Heart right ventricle (tissue), 16 donors: ENCODE measurements at regions not wholly inside any gene's neighbourhood (a gene's known extent, or its start where the extent isn't known, plus 50 kb on each side); places are given as distances from the start of the nearest gene placed in this dataset.

Experiments used
- ATAC-seq, 8 donors: fragments of 200-7000 bp; cut with Tn5 transposase; one replicate each; pipeline ENCODE4 v1.9.1; 2020; ENCODE audit warnings: mild to moderate bottlenecking in 8 of 8, moderate library complexity in 8 of 8, moderate number of reproducible peaks in 1 of 8
- DNase-seq, 2 donors: peaks; one replicate each; pipeline ENCODE4 v3.0.0-alpha.2; 2020
- H3K27ac ChIP-seq, 10 donors: fragments of 200-600 bp; sonication (generic) in 2 of 10; one replicate each; pipeline versions ENCODE4 v1.5.0 to v1.8.0; 2020 to 2022; ENCODE audit warnings: mild to moderate bottlenecking in 3 of 10
- H3K27me3 ChIP-seq, 7 donors: fragments of 200-600 bp; one replicate each; pipeline ENCODE4 v1.8.0; 2021 to 2022; ENCODE audit warnings: mild to moderate bottlenecking in 2 of 7
- H3K36me3 ChIP-seq, 9 donors: fragments of 200-600 bp; sonication (generic) in 1 of 9; one replicate each; pipeline versions ENCODE4 v1.5.0 to v1.8.0; 2020 to 2022; ENCODE audit warnings: mild to moderate bottlenecking in 2 of 9
- H3K4me1 ChIP-seq, 9 donors: fragments of 200-600 bp; sonication (generic) in 1 of 9; one replicate each; pipeline versions ENCODE4 v1.5.0 to v1.8.0; 2020 to 2022; ENCODE audit warnings: mild to moderate bottlenecking in 4 of 9
- H3K4me3 ChIP-seq, 10 donors: fragments of 200-600 bp; sonication (generic) in 2 of 10; one replicate each; pipeline versions ENCODE4 v1.5.0 to v1.8.0; 2020 to 2022; ENCODE audit warnings: mild to moderate bottlenecking in 7 of 10, moderate library complexity in 2 of 10
- H3K9me3 ChIP-seq, 11 donors: fragments of 200-600 bp in 10 of 11; sonication (generic) in 2 of 11; one replicate each; pipeline versions ENCODE4 v1.5.0 to v1.8.0; 2013 to 2022; ENCODE audit warnings: mild to moderate bottlenecking in 2 of 11, control low read depth in 1 of 11, moderate library complexity in 1 of 11
- CTCF ChIP-seq, 9 donors: fragments of 200-600 bp; sonication (generic) in 2 of 9; IDR thresholded peaks; one replicate each; pipeline versions ENCODE4 v1.5.0 to v1.8.0; 2021 to 2022; ENCODE audit warnings: antibody characterized with exemption in 9 of 9, mild to moderate bottlenecking in 5 of 9, moderate library complexity in 1 of 9
- WGBS, 2 donors: extraction: QIAGEN DNeasy Blood & Tissue Kit; methylation state at CpG; one replicate each; pipeline ENCODE4 v1.1.7; 2013; ENCODE audit warnings: inconsistent platforms in 1 of 2; 5-methylcytosine and 5-hydroxymethylcytosine counted together
- intact Hi-C, 10 donors: fragments of 100-400 bp; cut with DNase I; formaldehyde crosslinking; loops; one replicate each; pipeline versions ENCODE4 v1.11.1 to v1.14.2; 2022
- donor health status: Arrhythmogenic right ventricular cardiomyopathy.
- donor health status: ischemic (EF 13 %, LVEDD 7.1; RV severe dilation, severe dysfunction).
- donor health status: healthy with polysubstance abuse.
- donor health status: DM: no; HTN: yes; CAD: no.
- donor health status: DM: no; HTN: no; CAD: no.
- donor health status: ischemic (EF 25% LVEDD 6.9; RV normal size, moderate dysfunction).
- donor health status: ischemic (EF 25% LVEDD 5.7; RV mildly dilated, moderate dysfunction).
- donor health status: healthy.
- donor health status: DM: yes; HTN: yes; CAD: no.
- donor health status: Ischemic cardiomyopathy.
- donor health status: ischemic (EF 35%, LVEDD 5.7; RV mildly dilated, moderate dysfunction).
- donor health status: nonischemic (EF 11% LVEDD 7.7; RV severe dilation, severe dysfunction).
- donor health status: DM: yes; HTN: yes; CAD: no.
- donor health status: PGD.
- donor health status: ischemic (EF 29% LVEDD 5.4; RV normal size, mild dysfunction).
- donor health status: nonischemic (EF 23%, LVEDD 6.1; RV moderate dilation, normal function).

GRCh38 chr13:99905814-99906213 is 65.8 kb downstream of the ZIC5 start:
- Histone ChIP-seq H3K4me1 (peaks cover 0 to 5% (median 0%) of the 10 kb centered on the region in 9 donors), H3K27ac (no peak overlapping the region), H3K4me3 (no peak overlapping the region), H3K9me3 (no peaks in the 10 kb centered on the region), H3K27me3 (peaks cover 0 to 96% (median 73%) of the 10 kb centered on the region in 7 donors), H3K36me3 (no peaks in the 10 kb centered on the region)
- intact Hi-C loops = loop anchor here in 1 of 10 donors (10.0 kb wide), 1 partner anchor 251 kb away; no protein-coding TSS in a partner anchor
- ATAC-seq (no peak), DNase-seq (no peak)
- 78 to 88% methylated on average over 4 of the region's 4 CpGs for WGBS, 2 donors
- no peak for TF ChIP-seq CTCF (IDR thresholded peaks at IDR 0.05)

- H3K27me3 ChIP-seq = peaks cover 0 to 97% (median 75%) of the 10 kb centered on the region in 7 donors
Observed at GRCh38 chr13:99905224-99905623, 66.3 kb downstream of the ZIC5 start.

GRCh38 chr13:99903140-99903539 is 68.4 kb downstream of the ZIC5 start:
- Histone ChIP-seq H3K27me3 (peaks cover 0 to 97% (median 75%) of the 10 kb centered on the region in 7 donors), H3K36me3 (no peaks in the 10 kb centered on the region), H3K4me1 (no peaks in the 10 kb centered on the region), H3K9me3 (no peaks in the 10 kb centered on the region), H3K4me3 (no peak overlapping the region), H3K27ac (no peak overlapping the region)
- whole genome bisulfite sequencing, 2 donors = 85% methylated on average over 7 of the region's 7 CpGs
- no peak for ATAC-seq
- DNase-seq = no peak
- intact Hi-C loops = loop anchor here in 2 of 10 donors (5.0 to 10.0 kb wide), 2 partner anchors 248 to 609 kb away; no protein-coding TSS in a partner anchor
- no peak for TF ChIP-seq CTCF (IDR thresholded peaks at IDR 0.05)

More at GRCh38 chr13:99905224-99905623, 66.3 kb downstream of the ZIC5 start:
- no peak overlapping the region for H3K27ac ChIP-seq
- 75 to 77% methylated on average over 5 of the region's 5 CpGs for WGBS, 2 donors
- no peaks in the 10 kb centered on the region for H3K36me3 ChIP-seq
- H3K4me1 ChIP-seq = peaks cover 0 to 4% (median 0%) of the 10 kb centered on the region in 9 donors
- no peaks in the 10 kb centered on the region for H3K9me3 ChIP-seq
- intact Hi-C loops = loop anchor here in 1 of 10 donors (10.0 kb wide), 1 partner anchor 250 kb away; no protein-coding TSS in a partner anchor
- no peak overlapping the region for H3K4me3 ChIP-seq
- TF ChIP-seq CTCF (IDR thresholded peaks at IDR 0.05) = no peak
- ATAC-seq (no peak), DNase-seq (no peak)

- no peaks in the 10 kb centered on the region for H3K36me3 ChIP-seq
- peaks cover 0 to 97% (median 75%) of the 10 kb centered on the region in 7 donors for H3K27me3 ChIP-seq
- DNase-seq (no peak), ATAC-seq (no peak)
- TF ChIP-seq CTCF (IDR thresholded peaks at IDR 0.05) = no peak
- 61 to 84% methylated on average over 4 of the region's 4 CpGs for WGBS, 2 donors
- intact Hi-C loops = loop anchor here in 2 of 10 donors (5.0 to 10.0 kb wide), 2 partner anchors 248 to 610 kb away; no protein-coding TSS in a partner anchor
- no peak overlapping the region for H3K27ac ChIP-seq
- no peak overlapping the region for H3K4me3 ChIP-seq
- H3K9me3 ChIP-seq = no peaks in the 10 kb centered on the region
- no peaks in the 10 kb centered on the region for H3K4me1 ChIP-seq
Observed at GRCh38 chr13:99902657-99903056, 68.9 kb downstream of the ZIC5 start.
